DND-41 (cell line): ENCODE measurements at regions not wholly inside any gene's neighbourhood (a gene's known extent, or its start where the extent isn't known, plus 50 kb on each side); places are given as distances from the start of the nearest gene placed in this dataset.

Experiments
- ATAC-seq: fragments of 200-7000 bp; cut with Tn5 transposase; 3 replicates; pipeline ENCODE4 v1.9.1; 2021; ENCODE audit warnings: low read depth; ENCODE audit not compliant: insufficient read depth
- DNase-seq: peaks from one replicate; pipeline ENCODE4 v3.0.0-alpha.2; 2020
- H2AFZ ChIP-seq: 2 replicates; pipeline ENCODE4 v1.6.0; 2012; ENCODE audit warnings: low read depth, low read length
- H3K27ac ChIP-seq: 2 replicates; pipeline ENCODE4 v1.5.1; 2012; ENCODE audit warnings: low read length, inconsistent platforms
- H3K27me3 ChIP-seq: fragments of 200-600 bp; sonication (generic); 2 replicates; pipeline ENCODE4 v1.6.0; 2012; ENCODE audit warnings: low read length, mild to moderate bottlenecking, inconsistent platforms; ENCODE audit not compliant: insufficient read depth, poor library complexity
- H3K36me3 ChIP-seq: 2 replicates; pipeline ENCODE4 v1.5.1; 2012; ENCODE audit warnings: low read length, inconsistent platforms; ENCODE audit not compliant: insufficient read depth
- H3K4me1 ChIP-seq: 2 replicates; pipeline ENCODE4 v1.5.1; 2012; ENCODE audit warnings: mild to moderate bottlenecking, low read length; ENCODE audit not compliant: insufficient read depth
- H3K4me2 ChIP-seq: 2 replicates; pipeline ENCODE4 v1.6.0; 2012; ENCODE audit warnings: mild to moderate bottlenecking, moderate library complexity, low read length, inconsistent platforms; ENCODE audit not compliant: insufficient read depth
- H3K4me3 ChIP-seq, 2 experiments: fragments of 200-600 bp in 1 of 2; shearing (Covaris generic) in 1 of 2; 2 replicates each; pipeline ENCODE4 v1.5.1; 2012 to 2016; ENCODE audit warnings: inconsistent platforms in 2 of 2, low read length in 2 of 2, mild to moderate bottlenecking in 2 of 2, low read depth in 1 of 2, moderate library complexity in 1 of 2
- H3K79me2 ChIP-seq: 2 replicates; pipeline ENCODE4 v1.6.0; 2012; ENCODE audit warnings: low read length, inconsistent platforms; ENCODE audit not compliant: insufficient read depth
- H3K9ac ChIP-seq: 2 replicates; pipeline ENCODE4 v1.6.0; 2012; ENCODE audit warnings: low read depth, mild to moderate bottlenecking, inconsistent platforms, low read length, moderate library complexity
- H3K9me3 ChIP-seq: 2 replicates; pipeline ENCODE4 v1.5.1; 2012; ENCODE audit warnings: low read length, moderate library complexity, mild to moderate bottlenecking, inconsistent platforms; ENCODE audit not compliant: insufficient read depth, severe bottlenecking
- H4K20me1 ChIP-seq: 2 replicates; pipeline ENCODE4 v1.6.0; 2012; ENCODE audit warnings: low read length; ENCODE audit not compliant: insufficient read depth
- CTCF ChIP-seq: IDR thresholded peaks from 2 replicates; pipeline ENCODE4 v1.5.1; 2012; ENCODE audit warnings: borderline replicate concordance, low read length, moderate library complexity, mild to moderate bottlenecking; ENCODE audit not compliant: poor library complexity, severe bottlenecking; ENCODE audit errors: extremely low read depth
- EZH2 ChIP-seq: IDR thresholded peaks from 3 replicates; pipeline ENCODE4 v1.6.1; 2012; ENCODE audit warnings: borderline replicate concordance, low read depth, mild to moderate bottlenecking, moderate library complexity, low read length, inconsistent platforms; ENCODE audit not compliant: severe bottlenecking

GRCh38 chr4:14149176-14150053 is 521.9 kb upstream of the BOD1L1 start:
- H3K9ac ChIP-seq = no peak overlapping the region
- H3K4me3 ChIP-seq = no peak overlapping the region
- H3K27ac ChIP-seq = no peak overlapping the region
- H3K4me2 ChIP-seq = no peak overlapping the region
- no peaks in the 10 kb centered on the region for H3K27me3 ChIP-seq
- no peaks in the 10 kb centered on the region for H4K20me1 ChIP-seq
- TF ChIP-seq EZH2 = no peak
- TF ChIP-seq CTCF = no peak
- no peaks in the 10 kb centered on the region for H3K9me3 ChIP-seq
- ATAC-seq (no peak), DNase-seq (no peak)
- no peaks in the 10 kb centered on the region for H3K36me3 ChIP-seq
- H3K79me2 ChIP-seq = no peaks in the 10 kb centered on the region
- H3K4me1 ChIP-seq = no peaks in the 10 kb centered on the region
- H2AFZ ChIP-seq = no peak overlapping the region

GRCh38 chr4:14151101-14151500 is 523.6 kb upstream of the BOD1L1 start:
- Histone ChIP-seq H3K4me1 (no peaks in the 10 kb centered on the region), H3K4me3 (no peak overlapping the region), H3K27me3 (no peaks in the 10 kb centered on the region), H3K4me2 (no peak overlapping the region), H3K79me2 (no peaks in the 10 kb centered on the region), H2AFZ (no peak overlapping the region), H3K36me3 (no peaks in the 10 kb centered on the region), H3K9me3 (no peaks in the 10 kb centered on the region), H4K20me1 (no peaks in the 10 kb centered on the region), H3K27ac (no peak overlapping the region), H3K9ac (no peak overlapping the region)
- TF ChIP-seq CTCF (no peak), EZH2 (no peak)
- DNase-seq (no peak), ATAC-seq (no peak)

- Histone ChIP-seq H3K9ac (no peak overlapping the region), H3K4me3 (no peak overlapping the region), H3K27me3 (no peaks in the 10 kb centered on the region), H3K9me3 (no peaks in the 10 kb centered on the region), H3K4me2 (no peak overlapping the region), H3K4me1 (no peaks in the 10 kb centered on the region), H3K27ac (no peak overlapping the region), H3K79me2 (no peaks in the 10 kb centered on the region), H4K20me1 (no peaks in the 10 kb centered on the region), H3K36me3 (no peaks in the 10 kb centered on the region), H2AFZ (no peak overlapping the region)
- no peak for ATAC-seq
- no peak for DNase-seq
- no peak for TF ChIP-seq EZH2
- no peak for TF ChIP-seq CTCF
Measured at GRCh38 chr4:14152834-14153519, 525.5 kb upstream of the BOD1L1 start.
